ENCODE measurements at regions not wholly inside any gene's neighbourhood (a gene's known extent, or its start where the extent isn't known, plus 50 kb on each side); places are given as distances from the start of the nearest gene placed in this dataset.

- no peaks in the 10 kb centered on the region for H3K9me3 ChIP-seq
- WGBS, 2 donors (ENCODE audit: low coverage in 1 of 2) = 55 to 70% methylated on average over 4 of the region's 4 CpGs
- H3K36me3 ChIP-seq = no peaks in the 10 kb centered on the region
- TF ChIP-seq, protein P1, sequence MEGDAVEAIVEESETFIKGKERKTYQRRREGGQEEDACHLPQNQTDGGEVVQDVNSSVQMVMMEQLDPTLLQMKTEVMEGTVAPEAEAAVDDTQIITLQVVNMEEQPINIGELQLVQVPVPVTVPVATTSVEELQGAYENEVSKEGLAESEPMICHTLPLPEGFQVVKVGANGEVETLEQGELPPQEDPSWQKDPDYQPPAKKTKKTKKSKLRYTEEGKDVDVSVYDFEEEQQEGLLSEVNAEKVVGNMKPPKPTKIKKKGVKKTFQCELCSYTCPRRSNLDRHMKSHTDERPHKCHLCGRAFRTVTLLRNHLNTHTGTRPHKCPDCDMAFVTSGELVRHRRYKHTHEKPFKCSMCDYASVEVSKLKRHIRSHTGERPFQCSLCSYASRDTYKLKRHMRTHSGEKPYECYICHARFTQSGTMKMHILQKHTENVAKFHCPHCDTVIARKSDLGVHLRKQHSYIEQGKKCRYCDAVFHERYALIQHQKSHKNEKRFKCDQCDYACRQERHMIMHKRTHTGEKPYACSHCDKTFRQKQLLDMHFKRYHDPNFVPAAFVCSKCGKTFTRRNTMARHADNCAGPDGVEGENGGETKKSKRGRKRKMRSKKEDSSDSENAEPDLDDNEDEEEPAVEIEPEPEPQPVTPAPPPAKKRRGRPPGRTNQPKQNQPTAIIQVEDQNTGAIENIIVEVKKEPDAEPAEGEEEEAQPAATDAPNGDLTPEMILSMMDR (IDR thresholded peaks at IDR 0.05) = no peak
- TF ChIP-seq POLR2AphosphoS5 (IDR thresholded peaks at IDR 0.05) (no peak), POLR2A (IDR thresholded peaks at IDR 0.05) (no peak), EP300 (IDR thresholded peaks at IDR 0.05) (no peak)
- no peak for ATAC-seq
- no peaks in the 10 kb centered on the region for H3K27me3 ChIP-seq
- no peaks in the 10 kb centered on the region for H3K4me1 ChIP-seq
- no peak overlapping the region for H3K4me3 ChIP-seq
- no peak overlapping the region for H3K27ac ChIP-seq
Observed at GRCh38 chr3:148329481-148330235, 368.0 kb upstream of the AGTR1 start.

DNA sequence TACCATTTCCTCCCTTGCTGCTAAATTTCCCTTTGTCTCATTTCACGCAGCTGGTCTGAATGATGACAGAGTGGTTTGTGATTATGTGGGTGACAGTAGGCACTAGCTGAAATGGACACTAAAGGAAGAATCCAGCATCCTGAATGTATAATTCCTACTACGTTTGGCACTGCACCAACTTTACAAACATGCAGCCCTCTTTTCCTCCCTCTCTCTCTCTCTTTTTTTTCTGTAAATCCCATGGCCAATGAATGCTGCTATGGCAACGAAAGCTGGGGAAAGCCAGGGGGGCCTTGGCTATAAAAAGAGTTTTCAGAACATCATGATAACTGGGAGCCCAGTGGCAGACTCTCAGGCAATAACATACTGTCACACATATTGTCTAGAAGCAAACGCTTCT is 367.2 kb upstream of the AGTR1 start:
- Histone ChIP-seq H3K4me3 (no peak overlapping the region), H3K36me3 (no peaks in the 10 kb centered on the region), H3K9me3 (no peaks in the 10 kb centered on the region), H3K4me1 (no peaks in the 10 kb centered on the region), H3K27ac (no peak overlapping the region), H3K27me3 (no peaks in the 10 kb centered on the region)
- WGBS, 2 donors (ENCODE audit: low coverage in 1 of 2) = 56 to 58% methylated on average over 4 of the region's 4 CpGs
- no peak for ATAC-seq
- TF ChIP-seq EP300 (IDR thresholded peaks at IDR 0.05) (no peak), POLR2A (IDR thresholded peaks at IDR 0.05) (no peak), POLR2AphosphoS5 (IDR thresholded peaks at IDR 0.05) (no peak)
- TF ChIP-seq, protein P1 (IDR thresholded peaks at IDR 0.05) = no peak

GRCh38 chr3:148331081-148331846 is 366.4 kb upstream of the AGTR1 start:
- H3K27ac ChIP-seq = no peak overlapping the region
- no peak for ATAC-seq
- H3K4me1 ChIP-seq = no peaks in the 10 kb centered on the region
- H3K9me3 ChIP-seq = no peaks in the 10 kb centered on the region
- WGBS, 2 donors (ENCODE audit: low coverage in 1 of 2) = 9 to 56% methylated on average over 1 of the region's 1 CpG
- no peak overlapping the region for H3K4me3 ChIP-seq
- H3K27me3 ChIP-seq = no peaks in the 10 kb centered on the region
- no peaks in the 10 kb centered on the region for H3K36me3 ChIP-seq
- TF ChIP-seq, protein P1 (IDR thresholded peaks at IDR 0.05) = no peak
- TF ChIP-seq POLR2AphosphoS5 (IDR thresholded peaks at IDR 0.05) = no peak
- no peak for TF ChIP-seq POLR2A (IDR thresholded peaks at IDR 0.05)
- no peak for TF ChIP-seq EP300 (IDR thresholded peaks at IDR 0.05)

GRCh38 chr3:148332509-148332908 is 365.2 kb upstream of the AGTR1 start:
- Histone ChIP-seq H3K27ac (no peak overlapping the region), H3K4me3 (no peak overlapping the region), H3K4me1 (no peaks in the 10 kb centered on the region), H3K27me3 (no peaks in the 10 kb centered on the region), H3K36me3 (no peaks in the 10 kb centered on the region), H3K9me3 (no peaks in the 10 kb centered on the region)
- TF ChIP-seq, protein P1 (IDR thresholded peaks at IDR 0.05) = no peak
- no peak for TF ChIP-seq POLR2AphosphoS5 (IDR thresholded peaks at IDR 0.05)
- no peak for TF ChIP-seq POLR2A (IDR thresholded peaks at IDR 0.05)
- no peak for TF ChIP-seq EP300 (IDR thresholded peaks at IDR 0.05)
- ATAC-seq = no peak
- WGBS, 2 donors (ENCODE audit: low coverage in 1 of 2) = 80 to 88% methylated on average over 2 of the region's 2 CpGs

All from gastroesophageal sphincter (tissue), 4 donors.